ENCODE measurements at regions not wholly inside any gene's neighbourhood (a gene's known extent, or its start where the extent isn't known, plus 50 kb on each side); places are given as distances from the start of the nearest gene placed in this dataset.

DNA sequence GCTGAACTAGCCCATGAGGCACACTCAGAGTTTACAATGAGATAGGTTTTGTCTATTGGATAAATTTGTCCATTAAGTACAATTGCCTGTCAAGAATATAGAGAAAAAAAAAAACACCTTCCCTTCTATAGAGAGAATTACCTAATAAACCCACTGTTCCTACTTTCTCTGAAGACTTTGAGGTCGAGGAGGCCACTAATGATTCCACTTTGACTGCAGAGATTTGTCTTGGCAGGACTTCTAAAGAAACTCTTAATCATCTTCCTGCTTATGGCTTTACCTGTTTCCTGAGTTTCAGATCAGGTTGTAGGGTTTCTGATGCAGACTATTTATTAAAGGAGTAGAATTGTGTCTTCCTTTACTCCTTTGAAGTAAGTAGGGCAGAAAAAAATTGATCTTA is 342.4 kb upstream of the KCNMB2 start:
- TF ChIP-seq, protein P1, sequence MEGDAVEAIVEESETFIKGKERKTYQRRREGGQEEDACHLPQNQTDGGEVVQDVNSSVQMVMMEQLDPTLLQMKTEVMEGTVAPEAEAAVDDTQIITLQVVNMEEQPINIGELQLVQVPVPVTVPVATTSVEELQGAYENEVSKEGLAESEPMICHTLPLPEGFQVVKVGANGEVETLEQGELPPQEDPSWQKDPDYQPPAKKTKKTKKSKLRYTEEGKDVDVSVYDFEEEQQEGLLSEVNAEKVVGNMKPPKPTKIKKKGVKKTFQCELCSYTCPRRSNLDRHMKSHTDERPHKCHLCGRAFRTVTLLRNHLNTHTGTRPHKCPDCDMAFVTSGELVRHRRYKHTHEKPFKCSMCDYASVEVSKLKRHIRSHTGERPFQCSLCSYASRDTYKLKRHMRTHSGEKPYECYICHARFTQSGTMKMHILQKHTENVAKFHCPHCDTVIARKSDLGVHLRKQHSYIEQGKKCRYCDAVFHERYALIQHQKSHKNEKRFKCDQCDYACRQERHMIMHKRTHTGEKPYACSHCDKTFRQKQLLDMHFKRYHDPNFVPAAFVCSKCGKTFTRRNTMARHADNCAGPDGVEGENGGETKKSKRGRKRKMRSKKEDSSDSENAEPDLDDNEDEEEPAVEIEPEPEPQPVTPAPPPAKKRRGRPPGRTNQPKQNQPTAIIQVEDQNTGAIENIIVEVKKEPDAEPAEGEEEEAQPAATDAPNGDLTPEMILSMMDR (IDR thresholded peaks at IDR 0.05): no peak
- DNase-seq (ENCODE audit: low spot score) (no peak), ATAC-seq (ENCODE audit: low FRiP score) (no peak)

DNA sequence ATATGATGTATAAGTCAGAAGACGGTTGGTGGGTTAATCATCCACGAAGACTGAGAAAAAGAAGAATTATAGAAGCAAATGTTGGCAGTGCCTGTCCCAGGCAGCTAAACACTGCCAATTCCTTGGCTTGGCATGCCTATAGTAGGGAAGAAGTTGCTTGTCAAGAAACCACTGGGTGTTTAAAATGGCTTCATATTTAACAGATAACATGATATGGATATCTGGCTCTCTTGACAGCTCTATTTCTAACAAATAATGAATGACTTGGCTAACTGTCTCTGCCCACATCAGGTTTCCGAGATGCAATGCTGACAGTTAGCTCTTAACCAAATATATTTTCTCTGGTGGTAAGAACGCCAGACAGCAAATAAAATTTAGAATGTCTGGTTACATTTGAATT is 341.7 kb upstream of the KCNMB2 start:
- ATAC-seq (ENCODE audit: low FRiP score) (no peak), DNase-seq (ENCODE audit: low spot score) (no peak)

DNA sequence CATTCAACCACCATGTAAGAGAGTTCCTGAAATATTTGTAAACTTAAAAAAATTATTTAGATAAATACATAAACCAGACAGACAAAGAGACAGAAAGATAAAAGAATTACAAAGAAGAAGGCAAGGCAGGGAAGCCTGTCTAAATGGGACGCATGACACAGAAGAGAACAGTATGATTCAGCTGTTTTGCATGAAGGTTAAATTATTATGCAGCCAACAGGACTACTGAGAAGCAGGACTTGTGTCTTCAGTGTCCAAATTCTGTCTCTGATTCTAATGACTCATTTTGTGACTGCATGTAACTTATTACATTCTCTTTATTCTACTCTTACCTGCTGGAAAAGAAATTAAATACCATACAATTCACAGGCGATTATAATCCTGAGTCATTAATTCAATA is 340.4 kb upstream of the KCNMB2 start:
- DNase-seq (ENCODE audit: low spot score) (no peak), ATAC-seq (ENCODE audit: low FRiP score) (peak; percentile 51)
- TF ChIP-seq, protein P1 (IDR thresholded peaks at IDR 0.05): no peak

More for the DNA sequence above, 341.7 kb upstream of the KCNMB2 start:
- TF ChIP-seq, protein P1 (IDR thresholded peaks at IDR 0.05): no peak

DNA sequence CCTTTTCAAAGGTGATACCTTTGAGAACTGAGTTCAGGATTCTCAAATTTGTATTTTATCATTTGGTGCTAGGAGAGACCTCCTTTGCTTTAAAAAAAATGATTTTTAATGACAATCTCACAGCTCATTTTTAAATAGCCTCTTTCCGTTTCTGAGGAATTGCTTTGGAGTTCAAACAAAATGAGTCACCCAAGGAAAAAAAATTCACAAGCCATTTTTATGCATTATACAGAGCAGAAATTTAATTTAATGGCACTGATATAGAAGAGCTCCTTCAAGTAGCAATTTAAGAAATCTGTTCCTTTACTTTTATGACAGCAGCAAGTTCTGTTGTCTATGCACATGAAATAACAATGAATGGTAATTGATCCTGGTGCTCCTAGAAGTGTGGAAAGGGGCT is 337.9 kb upstream of the KCNMB2 start:
- ATAC-seq (ENCODE audit: low FRiP score) (no peak), DNase-seq (ENCODE audit: low spot score) (no peak)
- TF ChIP-seq, protein P1 (IDR thresholded peaks at IDR 0.05): no peak

DNA sequence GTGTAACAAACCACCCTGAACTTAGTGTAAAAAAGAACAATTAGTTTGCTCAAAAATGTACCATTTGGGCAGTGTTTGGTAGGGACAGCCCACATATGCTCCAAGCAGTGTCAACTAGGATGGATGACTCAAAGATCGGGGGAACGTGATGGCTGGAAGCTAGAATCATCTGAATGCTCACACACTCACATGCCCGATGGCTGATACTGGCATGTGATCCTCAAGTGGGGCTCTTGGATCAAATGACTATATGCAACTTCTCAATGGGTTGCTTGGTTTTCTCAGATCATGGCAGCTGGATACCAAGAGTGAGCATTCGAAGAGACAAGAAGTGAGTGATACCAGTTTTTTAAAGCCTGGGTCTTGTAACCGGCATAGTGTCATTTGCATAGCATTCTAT is 335.9 kb upstream of the KCNMB2 start:
- TF ChIP-seq, protein P1 (IDR thresholded peaks at IDR 0.05): no peak
- DNase-seq (ENCODE audit: low spot score) (no peak), ATAC-seq (ENCODE audit: low FRiP score) (no peak)

DNA sequence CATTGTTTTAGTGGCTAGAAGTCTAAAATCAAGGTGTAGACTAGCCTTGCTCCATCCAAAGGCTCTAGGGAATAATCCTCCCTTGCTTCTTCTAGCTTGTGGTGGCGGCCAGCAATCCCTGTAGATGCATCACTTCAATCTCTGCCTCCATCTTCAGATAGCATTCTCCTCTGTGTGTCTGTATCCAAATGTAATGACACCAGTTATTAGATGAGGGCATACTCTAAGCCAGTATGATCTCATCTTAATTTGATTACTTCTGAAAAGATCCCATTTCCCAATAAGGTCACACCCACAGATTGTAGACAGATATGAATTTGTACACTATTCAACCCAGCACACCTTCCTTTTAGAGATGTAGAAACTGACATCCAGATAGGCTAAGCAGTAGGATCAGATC is 334.5 kb upstream of the KCNMB2 start:
- TF ChIP-seq, protein P1 (IDR thresholded peaks at IDR 0.05): no peak
- ATAC-seq (ENCODE audit: low FRiP score) (no peak), DNase-seq (ENCODE audit: low spot score) (no peak)

DNA sequence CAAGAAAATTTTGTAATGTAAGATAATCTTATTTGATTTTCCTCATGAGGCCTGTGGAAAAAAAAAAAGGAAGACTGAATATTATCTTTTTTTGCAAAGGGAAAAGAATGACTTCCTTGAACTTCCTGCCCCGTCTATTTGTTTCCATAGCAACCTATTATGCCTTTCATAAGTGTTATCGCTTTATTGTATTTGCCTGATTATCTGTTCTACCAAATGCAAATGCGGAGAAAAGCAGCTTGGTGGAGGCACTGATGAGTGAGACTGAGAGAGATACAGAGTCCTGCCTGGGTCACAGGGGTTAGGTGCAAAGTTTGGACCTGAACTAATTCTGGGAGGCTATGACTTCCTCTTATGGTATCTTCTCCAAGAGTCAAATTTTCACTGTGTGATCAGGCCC is 334.0 kb upstream of the KCNMB2 start:
- ATAC-seq (ENCODE audit: low FRiP score) (no peak), DNase-seq (ENCODE audit: low spot score) (no peak)
- TF ChIP-seq, protein P1 (IDR thresholded peaks at IDR 0.05): no peak

Data from omental fat pad (tissue), 3 donors.